DND-41 (cell line): ENCODE measurements at regions not wholly inside any gene's neighbourhood (a gene's known extent, or its start where the extent isn't known, plus 50 kb on each side); places are given as distances from the start of the nearest gene placed in this dataset.

Source experiments
- EZH2 ChIP-seq: IDR thresholded peaks from 3 replicates; pipeline ENCODE4 v1.6.1; 2012; ENCODE audit warnings: borderline replicate concordance, low read depth, mild to moderate bottlenecking, moderate library complexity, low read length, inconsistent platforms; ENCODE audit not compliant: severe bottlenecking
- TF ChIP-seq, protein P1 (sequence below): IDR thresholded peaks from 2 replicates; pipeline ENCODE4 v1.5.1; 2012; ENCODE audit warnings: borderline replicate concordance, low read length, moderate library complexity, mild to moderate bottlenecking; ENCODE audit not compliant: poor library complexity, severe bottlenecking; ENCODE audit errors: extremely low read depth

DNA sequence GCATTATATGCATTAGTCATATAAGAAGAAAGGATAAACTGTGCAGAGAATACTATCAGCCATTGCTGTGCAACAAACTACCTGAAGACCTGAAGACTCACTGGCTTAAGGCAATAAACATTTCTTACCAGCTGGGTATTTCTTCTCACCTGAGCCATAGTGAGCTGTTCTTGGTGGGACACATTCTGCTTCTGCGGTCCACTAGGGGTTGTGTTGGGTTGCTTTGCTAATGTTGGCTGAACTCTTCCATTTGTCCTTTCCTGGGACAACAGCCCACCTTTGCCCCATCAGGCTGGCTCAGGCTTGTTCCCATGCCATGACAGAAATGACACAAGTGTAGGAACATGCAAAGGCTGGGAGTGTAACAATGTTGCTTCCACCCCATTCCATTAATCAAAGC is 388.6 kb downstream of the PCDH7 start:
- TF ChIP-seq, protein P1, sequence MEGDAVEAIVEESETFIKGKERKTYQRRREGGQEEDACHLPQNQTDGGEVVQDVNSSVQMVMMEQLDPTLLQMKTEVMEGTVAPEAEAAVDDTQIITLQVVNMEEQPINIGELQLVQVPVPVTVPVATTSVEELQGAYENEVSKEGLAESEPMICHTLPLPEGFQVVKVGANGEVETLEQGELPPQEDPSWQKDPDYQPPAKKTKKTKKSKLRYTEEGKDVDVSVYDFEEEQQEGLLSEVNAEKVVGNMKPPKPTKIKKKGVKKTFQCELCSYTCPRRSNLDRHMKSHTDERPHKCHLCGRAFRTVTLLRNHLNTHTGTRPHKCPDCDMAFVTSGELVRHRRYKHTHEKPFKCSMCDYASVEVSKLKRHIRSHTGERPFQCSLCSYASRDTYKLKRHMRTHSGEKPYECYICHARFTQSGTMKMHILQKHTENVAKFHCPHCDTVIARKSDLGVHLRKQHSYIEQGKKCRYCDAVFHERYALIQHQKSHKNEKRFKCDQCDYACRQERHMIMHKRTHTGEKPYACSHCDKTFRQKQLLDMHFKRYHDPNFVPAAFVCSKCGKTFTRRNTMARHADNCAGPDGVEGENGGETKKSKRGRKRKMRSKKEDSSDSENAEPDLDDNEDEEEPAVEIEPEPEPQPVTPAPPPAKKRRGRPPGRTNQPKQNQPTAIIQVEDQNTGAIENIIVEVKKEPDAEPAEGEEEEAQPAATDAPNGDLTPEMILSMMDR, result no peak
- TF ChIP-seq EZH2, result no peak
